ENCODE measurements at regions not wholly inside any gene's neighbourhood (a gene's known extent, or its start where the extent isn't known, plus 50 kb on each side); places are given as distances from the start of the nearest gene placed in this dataset.

DNA sequence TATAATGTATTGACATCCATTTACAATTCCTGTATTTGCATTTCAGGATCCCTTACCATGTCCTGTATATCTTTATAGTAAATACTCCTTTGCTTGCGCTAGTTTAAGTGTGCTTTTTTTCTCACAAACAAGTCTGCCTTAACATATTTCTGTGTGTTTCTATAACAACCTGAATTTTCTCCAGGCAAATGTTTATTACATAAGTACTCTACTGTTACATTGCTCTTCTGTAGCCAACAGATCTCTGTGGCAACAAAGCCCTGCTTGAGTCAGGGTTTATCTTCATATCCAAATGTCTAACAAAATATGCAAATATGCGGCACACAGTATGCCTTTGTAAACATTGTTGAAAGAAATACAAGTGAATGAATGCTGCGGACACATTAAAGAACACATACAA lies 625.5 kb downstream of the TLL1 start:
- DNase-seq = no peak

GRCh38 chr4:166499820-166500219 lies 626.8 kb downstream of the TLL1 start:
- no peak for DNase-seq

DNA sequence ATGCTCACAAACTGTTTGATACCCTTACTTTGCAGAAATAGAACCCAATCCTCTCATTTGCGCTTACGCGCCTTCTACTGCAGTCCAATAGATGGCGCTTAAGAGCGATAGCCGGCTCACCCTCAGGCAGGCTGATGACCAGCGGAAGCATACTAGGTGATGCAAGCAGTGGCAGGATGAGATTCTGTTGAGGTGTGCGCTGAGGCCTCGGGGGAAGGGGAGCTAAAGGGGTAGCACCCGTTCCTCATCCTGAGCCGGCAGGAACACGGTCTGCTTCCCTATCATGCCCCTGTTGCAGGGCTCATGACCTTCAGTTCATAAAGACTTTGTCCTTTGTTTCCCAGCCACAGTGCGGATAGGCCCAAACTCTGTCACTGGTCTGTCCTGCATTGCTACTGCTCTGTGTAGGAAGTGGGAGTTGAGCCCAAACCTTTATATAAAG lies 628.9 kb downstream of the TLL1 start:
- no peak for DNase-seq

DNA sequence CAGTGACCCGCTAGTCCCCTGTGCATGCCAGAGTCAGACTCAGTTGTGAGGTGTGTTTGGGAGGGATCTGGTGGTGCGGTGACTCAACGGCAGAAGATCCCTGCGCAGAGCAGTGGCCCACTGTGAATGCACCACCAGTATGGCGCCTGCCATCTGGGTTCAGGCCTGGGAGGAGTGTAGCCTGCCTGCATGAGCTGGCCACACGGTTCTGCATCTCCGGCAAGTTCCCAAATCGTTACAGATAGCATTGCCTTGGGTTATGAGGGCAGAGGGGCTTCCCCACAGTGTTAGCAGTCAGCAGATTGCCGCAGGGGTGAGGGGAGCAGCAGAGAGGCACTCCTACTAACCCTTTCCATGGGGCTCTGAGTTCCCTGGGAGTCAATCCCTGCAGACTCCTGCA lies 629.6 kb downstream of the TLL1 start:
- DNase-seq = no peak

DNA sequence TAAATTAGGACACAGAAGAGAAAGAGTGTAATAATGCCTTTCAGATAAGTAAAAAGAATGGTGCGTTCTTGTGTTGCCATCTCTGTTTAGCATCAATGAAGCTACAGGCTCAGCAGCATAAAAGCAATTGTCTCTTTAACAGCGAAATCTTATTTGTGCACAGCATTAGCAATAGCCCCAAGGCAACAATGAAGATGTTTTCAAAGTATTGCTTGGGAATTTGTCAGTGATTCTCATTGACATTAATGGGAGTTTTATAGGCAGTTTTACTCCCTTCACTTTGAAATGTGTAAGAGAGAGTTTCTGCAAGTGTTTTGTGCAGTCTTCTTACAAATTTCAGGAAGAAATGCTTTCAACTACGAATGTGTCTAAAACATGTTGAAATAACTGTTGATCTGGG lies 633.0 kb downstream of the TLL1 start:
- no peak for DNase-seq

DNA sequence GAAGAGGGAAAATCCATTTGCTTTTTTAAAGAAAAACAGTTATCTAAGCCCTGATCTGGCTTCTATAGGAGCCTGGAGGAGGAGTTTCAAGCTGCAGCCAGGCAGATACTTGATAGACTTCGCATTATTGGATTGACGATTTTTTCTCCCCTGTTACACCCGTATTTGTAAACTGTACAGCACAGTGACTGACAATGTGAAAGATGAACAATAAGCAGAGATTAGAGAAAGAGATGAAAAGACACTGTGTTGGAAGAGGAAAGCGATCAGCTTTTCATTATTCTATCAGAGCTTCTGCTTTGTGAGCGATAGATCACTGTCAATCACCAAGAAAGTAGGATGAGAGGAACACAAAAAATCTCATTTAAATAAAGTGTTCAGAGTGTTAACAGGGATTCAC lies 639.2 kb downstream of the TLL1 start:
- DNase-seq = no peak

DNA sequence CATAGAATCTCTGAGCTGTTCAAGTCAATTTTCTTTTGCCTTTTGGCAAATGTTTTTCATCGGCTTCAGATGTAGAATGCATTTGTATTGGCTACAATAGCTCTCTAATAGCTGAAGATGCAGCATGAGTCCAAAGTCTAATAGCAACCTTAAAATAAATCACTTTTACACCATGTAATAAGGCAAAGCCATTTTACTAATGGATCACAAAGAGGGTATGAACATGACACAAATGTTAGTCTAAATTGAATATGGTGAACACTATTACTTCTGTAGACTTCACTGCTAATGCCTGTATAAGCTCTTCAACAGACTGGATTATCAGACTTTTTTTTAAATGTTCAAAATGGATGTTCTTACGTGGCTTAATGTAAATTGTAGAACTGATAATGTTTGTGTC lies 645.3 kb downstream of the TLL1 start:
- no peak for DNase-seq

- DNase-seq = no peak
These were observed 645.7 kb downstream of the TLL1 start for GRCh38 chr4:166518776-166519175.

GRCh38 chr4:166519774-166520173 lies 646.7 kb downstream of the TLL1 start:
- DNase-seq = no peak

DNA sequence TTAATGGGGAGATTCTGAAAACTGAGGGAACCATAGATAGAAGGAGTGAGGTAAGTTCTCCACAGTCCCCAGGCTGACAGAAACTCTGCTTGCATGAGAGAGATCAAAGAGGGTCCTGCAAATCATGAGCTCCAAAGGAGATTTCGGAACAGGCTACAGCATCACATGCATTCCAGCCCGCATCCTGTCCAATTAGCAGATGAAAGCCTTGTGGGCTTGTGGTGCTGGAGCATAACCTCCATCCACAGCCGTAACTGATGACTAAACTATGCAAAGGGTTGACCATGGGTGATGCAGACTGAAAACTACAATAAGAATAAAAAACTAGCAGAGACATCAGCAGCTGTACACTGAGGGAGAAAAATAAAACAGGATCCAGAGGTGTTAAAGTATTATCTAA lies 654.5 kb downstream of the TLL1 start:
- DNase-seq = no peak

DNA sequence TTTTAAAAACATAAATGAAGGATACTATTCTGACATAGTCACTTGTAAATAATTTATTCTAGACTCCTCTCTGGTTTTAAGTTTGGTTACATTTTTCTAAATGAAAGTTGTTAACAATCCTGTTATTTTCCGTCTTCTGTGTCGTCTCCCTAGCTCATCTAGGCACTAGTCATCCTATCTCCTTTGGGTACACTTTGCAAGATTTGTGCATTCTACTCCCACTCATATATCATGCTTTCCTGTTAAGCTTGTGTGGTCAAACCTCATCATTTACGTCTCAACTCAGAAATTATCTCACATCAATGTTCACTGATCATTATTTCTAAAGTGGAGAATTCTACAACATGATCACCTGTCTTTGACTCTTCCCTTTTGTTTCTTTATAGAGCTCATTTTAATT lies 658.7 kb downstream of the TLL1 start:
- DNase-seq = no peak

- no peak for DNase-seq
These were observed 662.8 kb downstream of the TLL1 start for GRCh38 chr4:166535865-166536264.

- no peak for DNase-seq
These were observed 665.5 kb downstream of the TLL1 start for GRCh38 chr4:166538491-166539005.

- DNase-seq = no peak
These were observed 673.0 kb downstream of the TLL1 start for GRCh38 chr4:166546009-166546408.

DNA sequence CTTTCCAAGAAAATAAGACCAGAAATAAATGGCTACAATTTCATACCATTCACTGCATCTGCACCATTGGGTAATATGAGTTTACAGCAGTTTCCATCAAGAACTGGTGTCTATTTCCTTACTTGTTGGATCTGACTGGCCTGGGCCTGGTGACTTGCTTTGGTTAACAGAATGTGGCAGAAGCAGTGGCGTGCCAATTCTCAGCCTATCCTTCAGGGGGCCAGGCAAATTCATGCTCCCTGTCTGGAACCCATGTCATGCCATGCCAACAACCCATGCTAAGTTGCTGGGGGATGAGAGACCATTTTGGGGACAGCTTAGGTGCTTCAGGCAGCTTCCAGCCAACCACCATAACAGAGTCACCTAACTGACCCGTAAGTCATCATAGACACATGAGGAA lies 656.7 kb downstream of the SPOCK3 start:
- no peak for DNase-seq

GRCh38 chr4:166585491-166585890 lies 648.8 kb downstream of the SPOCK3 start:
- no peak for DNase-seq

DNA sequence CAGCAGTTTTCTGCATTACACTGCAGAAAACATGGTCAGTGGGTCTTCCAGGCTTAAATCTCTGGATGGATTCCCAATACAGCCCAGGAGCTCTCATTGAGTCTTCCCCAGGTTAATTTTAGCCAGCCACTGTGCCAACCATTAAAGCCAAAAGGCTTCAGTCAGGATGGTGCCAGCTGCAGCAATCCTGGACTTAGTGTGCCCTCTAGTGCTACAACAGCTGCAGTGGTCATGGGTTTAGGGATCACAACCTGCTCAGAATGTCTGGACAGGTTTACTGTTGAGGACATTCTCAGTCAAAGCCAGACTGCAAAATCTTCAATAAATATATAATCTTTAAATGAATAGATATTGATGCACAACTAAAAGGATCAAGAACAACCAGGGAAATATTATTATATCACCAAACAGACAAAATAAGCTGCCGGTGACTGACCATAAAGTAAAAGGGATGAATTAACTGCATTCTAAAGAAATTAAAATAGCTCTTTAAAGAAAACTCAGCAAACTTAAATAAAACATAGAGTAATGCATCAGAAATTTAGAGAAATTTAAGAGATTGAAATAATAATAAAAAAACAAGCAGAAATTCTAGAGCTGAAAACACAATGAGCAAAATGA lies 639.9 kb downstream of the SPOCK3 start:
- DNase-seq = no peak

DNA sequence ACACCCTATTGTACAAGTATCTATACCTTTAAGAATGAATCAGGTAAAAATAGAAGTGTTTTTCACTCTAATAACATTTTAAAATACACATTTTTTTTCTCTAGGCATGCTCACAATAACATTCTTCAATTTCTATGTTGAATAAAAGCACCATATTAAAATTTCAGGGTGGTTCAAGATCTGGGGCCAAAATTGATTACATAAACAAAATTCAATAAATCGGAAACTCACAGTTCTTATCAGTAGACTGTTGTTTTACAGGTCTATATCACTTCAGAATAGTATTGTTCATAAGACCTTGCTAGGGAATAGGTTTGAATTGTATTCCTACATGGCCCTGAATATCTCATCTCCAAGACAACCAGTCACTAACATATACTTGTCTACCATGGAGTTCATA lies 634.0 kb downstream of the SPOCK3 start:
- no peak for DNase-seq

DNA sequence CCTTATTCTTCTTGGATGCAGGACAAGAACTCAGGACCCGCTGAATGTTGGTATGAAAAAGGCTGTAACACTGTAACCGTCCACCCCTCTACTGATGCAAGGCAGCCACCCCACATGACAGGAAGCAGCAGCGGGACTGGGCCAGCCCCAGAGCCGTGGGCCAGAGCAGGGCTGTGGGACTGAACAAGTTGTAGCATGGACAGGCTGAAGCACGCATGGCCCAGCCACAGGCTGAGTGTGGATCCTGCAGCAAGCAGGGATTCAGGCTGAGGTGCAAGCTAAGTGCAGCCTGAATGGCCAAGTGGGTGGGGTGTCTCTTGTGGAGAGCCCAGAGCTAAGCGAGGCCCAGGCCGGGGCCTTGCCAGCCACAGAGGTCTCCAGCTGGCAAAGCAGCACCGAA lies 632.2 kb downstream of the SPOCK3 start:
- no peak for DNase-seq

GRCh38 chr4:166622425-166622977 lies 611.8 kb downstream of the SPOCK3 start:
- no peak for DNase-seq

DNA sequence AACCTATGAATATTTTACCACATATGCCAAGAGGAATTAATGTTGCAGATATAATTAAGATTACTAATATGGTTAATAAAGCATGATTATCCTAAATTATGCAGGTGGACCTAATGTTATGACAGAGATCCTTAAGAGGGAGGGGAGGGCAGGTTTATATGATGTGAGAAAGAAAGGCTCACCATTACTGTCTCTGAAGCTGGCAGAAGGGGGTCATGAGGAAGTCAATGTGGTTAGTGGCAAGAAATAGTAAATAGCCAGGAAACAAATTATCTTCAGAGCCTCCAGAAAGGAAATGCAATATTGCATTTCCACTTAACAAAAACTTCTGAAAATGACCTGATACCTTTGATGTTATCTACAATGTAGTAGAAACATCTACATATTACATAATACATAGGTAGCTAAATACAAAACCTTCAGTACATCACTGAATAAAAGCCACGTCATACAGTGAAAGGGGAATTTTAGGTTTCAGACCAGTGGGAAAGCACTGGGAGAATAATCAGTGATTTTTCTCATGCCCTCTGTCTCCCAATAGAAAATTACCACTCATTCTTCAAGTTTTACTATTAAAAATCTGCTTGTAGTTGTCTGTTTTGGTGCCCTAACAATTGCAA lies 609.2 kb downstream of the SPOCK3 start:
- no peak for DNase-seq

DNA sequence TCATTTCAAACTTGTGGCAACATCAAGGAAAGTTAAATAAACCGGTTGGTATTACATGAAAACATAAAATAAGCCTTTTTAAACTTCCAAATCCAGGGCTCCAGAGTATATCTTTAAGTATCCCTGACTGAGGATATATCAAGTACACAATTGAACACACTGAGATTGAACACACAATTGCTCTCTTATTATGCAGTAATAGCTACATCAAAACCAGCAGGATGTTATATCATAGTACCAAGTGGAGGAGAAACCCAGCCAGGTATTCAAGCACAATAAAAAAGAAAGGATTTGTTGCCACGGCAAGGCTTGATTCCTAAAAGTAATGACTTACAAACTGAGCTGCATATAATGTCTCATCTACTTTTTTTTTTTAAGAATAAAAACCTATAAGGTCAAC lies 605.8 kb downstream of the SPOCK3 start:
- DNase-seq = no peak

DNA sequence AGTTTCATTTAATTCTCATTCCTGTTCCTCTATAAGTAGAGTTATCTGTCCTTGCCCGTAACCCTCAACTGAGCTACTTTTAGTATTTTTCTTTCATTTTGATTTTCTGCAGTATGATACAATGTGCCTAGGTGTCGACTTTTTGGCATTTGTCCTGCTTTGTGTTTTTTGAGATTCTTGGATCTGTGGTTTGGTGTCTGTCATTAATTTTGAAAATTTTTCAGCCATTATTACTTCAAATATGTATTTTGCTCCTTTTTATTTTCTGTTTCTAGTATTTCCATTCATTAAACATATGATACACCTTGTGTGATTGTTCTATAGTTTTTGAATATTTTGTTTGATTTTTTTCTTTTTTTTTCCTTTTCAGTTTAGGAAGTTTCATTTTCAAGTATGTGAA lies 598.9 kb downstream of the SPOCK3 start:
- no peak for DNase-seq

DNA sequence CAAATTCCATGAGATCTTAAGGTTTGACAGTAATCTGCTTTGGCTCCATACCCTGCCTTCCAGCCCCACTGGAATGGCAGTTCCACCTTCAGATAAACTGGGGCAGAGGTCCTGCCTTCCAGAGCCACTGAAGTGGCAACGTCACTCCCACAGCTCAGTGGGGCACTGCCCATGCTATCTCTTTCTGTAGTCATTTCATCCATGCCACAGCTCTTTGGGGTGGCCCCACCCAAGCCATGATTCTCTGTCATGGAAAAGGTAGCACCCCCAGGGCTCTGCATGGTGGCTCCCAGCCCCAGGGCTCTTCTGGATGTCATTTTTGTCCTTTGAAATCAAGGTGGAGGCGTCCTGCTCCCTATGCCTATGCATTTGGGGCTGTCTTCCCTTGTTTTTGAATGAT lies 596.5 kb downstream of the SPOCK3 start:
- no peak for DNase-seq

GRCh38 chr4:166655231-166655630 lies 579.1 kb downstream of the SPOCK3 start:
- DNase-seq = no peak
